Hepatocyte (in vitro differentiated cells): ENCODE measurements at regions not wholly inside any gene's neighbourhood (a gene's known extent, or its start where the extent isn't known, plus 50 kb on each side); places are given as distances from the start of the nearest gene placed in this dataset.

ENCODE experiments used
- DNase-seq: peaks from one replicate; pipeline ENCODE4 v3.0.0-alpha.2; 2016; ENCODE audit warnings: low spot score
- H2AFZ ChIP-seq: fragments of 200-600 bp; sonication (generic); 2 replicates; pipeline ENCODE4 v1.6.0; 2016; ENCODE audit warnings: antibody characterized with exemption, mild to moderate bottlenecking
- H3K27ac ChIP-seq: fragments of 200-600 bp; sonication (generic); 2 replicates; pipeline ENCODE4 v1.5.1; 2016; ENCODE audit warnings: mild to moderate bottlenecking
- H3K27me3 ChIP-seq: fragments of 200-600 bp; sonication (generic); 2 replicates; pipeline ENCODE4 v1.6.1; 2016
- H3K36me3 ChIP-seq: fragments of 200-600 bp; sonication (generic); replicated peaks from 2 replicates; pipeline ENCODE4 v1.5.1; 2016; ENCODE audit warnings: low read depth; ENCODE audit not compliant: insufficient read depth
- H3K4me1 ChIP-seq: fragments of 200-600 bp; sonication (generic); 2 replicates; pipeline ENCODE4 v1.5.1; 2016; ENCODE audit warnings: mild to moderate bottlenecking, moderate library complexity; ENCODE audit not compliant: insufficient read depth
- H3K4me2 ChIP-seq: fragments of 200-600 bp; sonication (generic); 2 replicates; pipeline ENCODE4 v1.6.0; 2016
- H3K4me3 ChIP-seq: fragments of 200-600 bp; sonication (generic); 2 replicates; pipeline ENCODE4 v1.5.1; 2016; ENCODE audit warnings: mild to moderate bottlenecking
- H3K79me2 ChIP-seq: fragments of 200-600 bp; sonication (generic); 2 replicates; pipeline ENCODE4 v1.6.0; 2017; ENCODE audit warnings: mild to moderate bottlenecking
- H3K9me2 ChIP-seq: fragments of 200-600 bp; sonication (generic); replicated peaks from 2 replicates; pipeline ENCODE4 v1.6.0; 2017; ENCODE audit warnings: mild to moderate bottlenecking; ENCODE audit not compliant: insufficient read depth
- H3K9me3 ChIP-seq: fragments of 200-600 bp; sonication (generic); 2 replicates; pipeline ENCODE4 v1.5.1; 2016; ENCODE audit warnings: low read depth, mild to moderate bottlenecking
- H4K20me1 ChIP-seq: fragments of 200-600 bp; sonication (generic); 2 replicates; pipeline ENCODE4 v1.6.0; 2016; ENCODE audit warnings: mild to moderate bottlenecking; ENCODE audit not compliant: insufficient read depth, poor library complexity, severe bottlenecking
- EZH2 ChIP-seq: fragments of 200-600 bp; sonication (generic); IDR thresholded peaks from 2 replicates; pipeline ENCODE4 v1.6.1; 2016; ENCODE audit warnings: antibody characterized with exemption, mild to moderate bottlenecking, borderline replicate concordance
- EZH2phosphoT487 ChIP-seq: fragments of 200-600 bp; sonication (generic); IDR thresholded peaks from one replicate; pipeline ENCODE4 v1.6.1; 2018; ENCODE audit warnings: antibody characterized with exemption, mild to moderate bottlenecking, low read depth, moderate library complexity; ENCODE audit not compliant: unreplicated experiment, severe bottlenecking
- WGBS: methylation state at CpG from one replicate; pipeline ENCODE4 v1.1.6; 2016; ENCODE audit warnings: low lambda C conversion rate; ENCODE audit errors: missing lambda C conversion rate; 5-methylcytosine and 5-hydroxymethylcytosine counted together
- TF ChIP-seq, protein P1 (sequence below): fragments of 200-600 bp; sonication (generic); IDR thresholded peaks from 2 replicates; pipeline ENCODE4 v1.5.1; 2016; ENCODE audit warnings: antibody characterized with exemption, mild to moderate bottlenecking; ENCODE audit not compliant: poor library complexity

DNA sequence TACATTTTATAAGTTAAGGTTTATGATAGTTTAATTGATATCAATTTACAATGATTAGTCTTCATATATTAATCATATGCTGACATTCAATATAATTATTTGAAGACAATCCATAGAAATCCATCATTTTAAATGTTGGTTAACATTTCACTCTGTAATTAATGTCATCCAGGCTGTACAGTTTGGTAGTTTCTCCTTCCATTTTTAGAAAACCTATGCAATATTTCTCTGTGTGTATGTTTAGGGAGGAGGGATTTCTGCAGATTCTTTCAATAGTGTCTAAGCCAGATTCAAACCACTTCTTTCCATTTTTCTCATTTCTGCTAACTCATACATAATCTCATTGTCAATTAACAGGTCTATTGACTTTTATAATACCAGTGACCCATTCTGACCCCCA, 1159.0 kb upstream of the ATXN8OS start:
- Histone ChIP-seq H3K4me2 (no peak overlapping the region), H3K9me3 (no peaks in the 10 kb centered on the region)
- no peak for DNase-seq

DNA sequence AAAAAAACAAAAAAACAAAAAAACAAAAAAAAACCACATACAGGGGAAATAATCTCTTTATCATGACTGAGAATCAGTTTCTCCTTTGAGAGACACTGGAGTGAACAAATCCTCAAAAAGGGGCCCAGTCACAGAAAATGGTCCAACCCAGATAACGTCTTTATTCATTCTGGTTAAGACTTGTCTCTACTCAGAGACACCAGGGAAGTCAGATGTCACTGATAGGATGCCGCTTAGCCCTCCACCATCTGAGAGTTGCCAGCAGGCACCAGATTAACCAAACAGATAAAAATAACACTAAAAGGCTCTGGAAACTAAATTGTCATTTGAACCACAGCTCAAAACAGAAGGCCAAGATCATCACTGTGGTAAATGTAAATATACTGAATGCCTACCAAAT, 1163.4 kb upstream of the ATXN8OS start:
- whole genome bisulfite sequencing: 62% methylated on average over 2 of the region's 2 CpGs
- Histone ChIP-seq H3K4me3 (no peak overlapping the region), H3K4me2 (no peak overlapping the region), H3K27ac (no peak overlapping the region), H3K79me2 (no peaks in the 10 kb centered on the region), H3K9me2 (no peaks in the 10 kb centered on the region), H3K36me3 (no peaks in the 10 kb centered on the region), H3K4me1 (no peaks in the 10 kb centered on the region), H3K9me3 (no peaks in the 10 kb centered on the region), H4K20me1 (no peaks in the 10 kb centered on the region), H3K27me3 (no peaks in the 10 kb centered on the region), H2AFZ (no peak overlapping the region)
- TF ChIP-seq, protein P1, sequence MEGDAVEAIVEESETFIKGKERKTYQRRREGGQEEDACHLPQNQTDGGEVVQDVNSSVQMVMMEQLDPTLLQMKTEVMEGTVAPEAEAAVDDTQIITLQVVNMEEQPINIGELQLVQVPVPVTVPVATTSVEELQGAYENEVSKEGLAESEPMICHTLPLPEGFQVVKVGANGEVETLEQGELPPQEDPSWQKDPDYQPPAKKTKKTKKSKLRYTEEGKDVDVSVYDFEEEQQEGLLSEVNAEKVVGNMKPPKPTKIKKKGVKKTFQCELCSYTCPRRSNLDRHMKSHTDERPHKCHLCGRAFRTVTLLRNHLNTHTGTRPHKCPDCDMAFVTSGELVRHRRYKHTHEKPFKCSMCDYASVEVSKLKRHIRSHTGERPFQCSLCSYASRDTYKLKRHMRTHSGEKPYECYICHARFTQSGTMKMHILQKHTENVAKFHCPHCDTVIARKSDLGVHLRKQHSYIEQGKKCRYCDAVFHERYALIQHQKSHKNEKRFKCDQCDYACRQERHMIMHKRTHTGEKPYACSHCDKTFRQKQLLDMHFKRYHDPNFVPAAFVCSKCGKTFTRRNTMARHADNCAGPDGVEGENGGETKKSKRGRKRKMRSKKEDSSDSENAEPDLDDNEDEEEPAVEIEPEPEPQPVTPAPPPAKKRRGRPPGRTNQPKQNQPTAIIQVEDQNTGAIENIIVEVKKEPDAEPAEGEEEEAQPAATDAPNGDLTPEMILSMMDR: no peak
- TF ChIP-seq EZH2 (no peak), EZH2phosphoT487 (no peak)
- DNase-seq: no peak

More for the DNA sequence above, 1159.0 kb upstream of the ATXN8OS start:
- no peaks in the 10 kb centered on the region for H4K20me1 ChIP-seq
- no peaks in the 10 kb centered on the region for H3K4me1 ChIP-seq
- no peak overlapping the region for H3K4me3 ChIP-seq
- no peaks in the 10 kb centered on the region for H3K9me2 ChIP-seq
- TF ChIP-seq EZH2phosphoT487 (no peak), EZH2 (no peak)
- TF ChIP-seq, protein P1: no peak
- no peaks in the 10 kb centered on the region for H3K27me3 ChIP-seq
- H3K79me2 ChIP-seq: no peaks in the 10 kb centered on the region
- no peak overlapping the region for H2AFZ ChIP-seq
- no peak overlapping the region for H3K27ac ChIP-seq
- no peaks in the 10 kb centered on the region for H3K36me3 ChIP-seq

DNA sequence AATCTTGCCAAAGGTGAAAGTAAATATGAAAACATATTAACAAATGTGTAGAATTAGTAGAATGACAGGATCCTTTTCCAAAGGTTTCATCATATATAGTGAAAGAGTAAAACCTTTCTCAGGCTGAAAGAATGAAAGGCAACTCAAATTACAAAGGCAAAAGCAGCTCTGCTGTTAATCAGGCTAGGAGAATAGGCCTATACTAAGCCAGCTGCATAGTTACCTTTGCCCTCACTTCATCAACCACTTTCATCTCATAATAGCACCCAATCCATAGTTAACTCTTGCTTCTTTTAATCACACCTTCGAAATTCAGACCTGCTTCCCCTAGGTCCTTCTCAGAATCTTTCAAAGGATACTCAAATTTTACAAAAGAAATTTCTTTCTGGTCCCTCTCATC, 1167.6 kb upstream of the ATXN8OS start:
- H3K4me3 ChIP-seq: no peak overlapping the region
- H3K79me2 ChIP-seq: no peaks in the 10 kb centered on the region
- H2AFZ ChIP-seq: no peak overlapping the region
- no peaks in the 10 kb centered on the region for H3K27me3 ChIP-seq
- no peak overlapping the region for H3K4me2 ChIP-seq
- H3K36me3 ChIP-seq: no peaks in the 10 kb centered on the region
- no peak for DNase-seq
- H3K9me2 ChIP-seq: no peaks in the 10 kb centered on the region
- H3K9me3 ChIP-seq: no peaks in the 10 kb centered on the region
- no peaks in the 10 kb centered on the region for H4K20me1 ChIP-seq
- 24% methylated on average over 1 of the region's 1 CpG for WGBS
- no peak overlapping the region for H3K27ac ChIP-seq
- no peaks in the 10 kb centered on the region for H3K4me1 ChIP-seq
- TF ChIP-seq, protein P1: no peak
- TF ChIP-seq EZH2phosphoT487 (no peak), EZH2 (no peak)

DNA sequence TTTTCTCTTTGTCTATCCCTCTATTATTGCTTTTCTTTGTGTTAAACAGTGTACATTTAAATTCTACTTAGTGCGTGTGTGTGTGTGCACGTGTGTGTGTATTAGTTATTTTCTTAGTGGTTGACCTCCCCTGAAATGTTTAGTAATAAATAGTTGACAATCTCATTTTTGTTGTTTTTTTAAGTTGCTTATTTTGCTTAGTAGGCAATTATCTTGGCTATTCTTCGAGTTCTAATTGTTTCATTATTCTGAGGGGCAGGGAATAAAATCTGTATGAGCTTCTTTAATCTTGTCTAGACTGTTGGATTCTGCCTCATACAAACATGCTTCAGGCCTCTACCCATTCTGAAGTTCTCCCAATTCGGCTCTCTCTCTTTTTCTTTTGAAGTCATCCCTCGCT, 1169.0 kb upstream of the ATXN8OS start:
- no peak for DNase-seq
- H2AFZ ChIP-seq: no peak overlapping the region
- WGBS: 87% methylated on average over 5 of the region's 5 CpGs
- H3K79me2 ChIP-seq: no peaks in the 10 kb centered on the region
- no peaks in the 10 kb centered on the region for H3K9me3 ChIP-seq
- H3K4me1 ChIP-seq: no peaks in the 10 kb centered on the region
- no peaks in the 10 kb centered on the region for H3K9me2 ChIP-seq
- H3K27me3 ChIP-seq: no peaks in the 10 kb centered on the region
- H3K4me3 ChIP-seq: no peak overlapping the region
- TF ChIP-seq EZH2 (no peak), EZH2phosphoT487 (no peak)
- TF ChIP-seq, protein P1: no peak
- no peaks in the 10 kb centered on the region for H3K36me3 ChIP-seq
- H4K20me1 ChIP-seq: no peaks in the 10 kb centered on the region
- H3K4me2 ChIP-seq: no peak overlapping the region
- no peak overlapping the region for H3K27ac ChIP-seq
